Coronary artery (tissue), 2 donors: ENCODE measurements at regions not wholly inside any gene's neighbourhood (a gene's known extent, or its start where the extent isn't known, plus 50 kb on each side); places are given as distances from the start of the nearest gene placed in this dataset.
A peak's percentile ranks its signal among the peaks of the same experiment; 100 is the strongest.

Source experiments
- DNase-seq: peaks from one replicate; pipeline ENCODE4 v3.0.0-alpha.2; 2017; ENCODE audit warnings: low spot score
- H3K27ac ChIP-seq, 2 donors: fragments of 200-600 bp; sonication (generic); one replicate each; pipeline ENCODE4 v1.5.1; 2016 to 2019
- H3K4me3 ChIP-seq: fragments of 200-600 bp; sonication (generic); 2 replicates; pipeline ENCODE4 v1.5.1; 2016; ENCODE audit warnings: mild to moderate bottlenecking, moderate library complexity
- TF ChIP-seq, protein P1 (sequence below): fragments of 200-600 bp; sonication (generic); IDR thresholded peaks from one replicate; pipeline ENCODE4 v1.5.1; 2019; ENCODE audit warnings: antibody characterized with exemption

DNA sequence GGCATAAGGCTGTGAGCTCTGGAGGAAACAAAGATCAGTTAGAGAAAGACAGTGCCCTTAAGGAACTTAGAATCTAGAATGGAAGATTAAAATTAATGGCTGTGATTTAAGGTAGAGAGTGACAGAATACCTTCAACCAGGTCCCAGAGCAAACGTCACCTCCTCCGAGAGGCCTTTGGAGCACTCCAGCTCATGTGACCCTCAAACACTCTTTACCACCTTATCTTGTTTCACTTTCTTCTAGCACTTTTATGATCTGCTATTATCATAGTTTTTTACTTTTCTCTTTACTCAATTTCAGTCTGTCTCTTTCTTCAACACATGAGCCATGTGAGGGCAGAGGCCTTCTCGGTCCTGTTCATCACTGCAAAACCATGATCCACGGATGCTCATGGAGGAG is 187.0 kb downstream of the SMIM20 start:
- TF ChIP-seq, protein P1, sequence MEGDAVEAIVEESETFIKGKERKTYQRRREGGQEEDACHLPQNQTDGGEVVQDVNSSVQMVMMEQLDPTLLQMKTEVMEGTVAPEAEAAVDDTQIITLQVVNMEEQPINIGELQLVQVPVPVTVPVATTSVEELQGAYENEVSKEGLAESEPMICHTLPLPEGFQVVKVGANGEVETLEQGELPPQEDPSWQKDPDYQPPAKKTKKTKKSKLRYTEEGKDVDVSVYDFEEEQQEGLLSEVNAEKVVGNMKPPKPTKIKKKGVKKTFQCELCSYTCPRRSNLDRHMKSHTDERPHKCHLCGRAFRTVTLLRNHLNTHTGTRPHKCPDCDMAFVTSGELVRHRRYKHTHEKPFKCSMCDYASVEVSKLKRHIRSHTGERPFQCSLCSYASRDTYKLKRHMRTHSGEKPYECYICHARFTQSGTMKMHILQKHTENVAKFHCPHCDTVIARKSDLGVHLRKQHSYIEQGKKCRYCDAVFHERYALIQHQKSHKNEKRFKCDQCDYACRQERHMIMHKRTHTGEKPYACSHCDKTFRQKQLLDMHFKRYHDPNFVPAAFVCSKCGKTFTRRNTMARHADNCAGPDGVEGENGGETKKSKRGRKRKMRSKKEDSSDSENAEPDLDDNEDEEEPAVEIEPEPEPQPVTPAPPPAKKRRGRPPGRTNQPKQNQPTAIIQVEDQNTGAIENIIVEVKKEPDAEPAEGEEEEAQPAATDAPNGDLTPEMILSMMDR, result no peak

DNA sequence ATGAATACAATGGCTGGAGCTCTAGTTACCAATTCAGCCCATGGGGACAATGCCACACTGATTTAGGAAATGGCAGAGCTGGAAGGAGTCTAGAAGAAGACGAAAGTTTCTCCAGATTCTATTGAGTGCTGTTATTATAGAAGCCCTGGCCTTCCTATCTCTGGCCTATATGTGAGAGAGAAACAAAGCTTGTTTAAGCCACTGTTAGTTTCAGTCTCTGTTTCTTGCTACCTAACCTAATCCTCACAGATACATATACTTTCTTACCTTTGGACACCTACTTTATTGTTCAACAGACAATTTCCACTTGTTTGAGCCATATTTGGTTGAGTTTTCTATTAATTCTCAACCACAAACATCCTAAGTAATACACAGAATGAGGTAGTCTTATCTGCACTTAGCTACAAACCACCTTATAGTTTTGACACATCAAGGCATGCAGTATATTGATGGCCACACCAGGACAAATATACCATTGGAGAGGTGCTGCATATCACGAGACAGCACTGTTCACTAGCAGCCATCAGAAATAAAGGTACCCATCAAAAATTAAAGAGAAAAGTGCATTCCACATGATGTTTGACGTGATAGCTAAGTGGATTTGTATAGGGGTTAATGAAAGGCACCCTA is 190.2 kb downstream of the SMIM20 start:
- Histone ChIP-seq H3K27ac (no peak overlapping the region), H3K4me3 (no peak overlapping the region)
- DNase-seq, result no peak
- TF ChIP-seq, protein P1, result no peak

More for the DNA sequence above, 187.0 kb downstream of the SMIM20 start:
- H3K27ac ChIP-seq, result no peak overlapping the region
- DNase-seq, result no peak
- H3K4me3 ChIP-seq, result no peak overlapping the region

DNA sequence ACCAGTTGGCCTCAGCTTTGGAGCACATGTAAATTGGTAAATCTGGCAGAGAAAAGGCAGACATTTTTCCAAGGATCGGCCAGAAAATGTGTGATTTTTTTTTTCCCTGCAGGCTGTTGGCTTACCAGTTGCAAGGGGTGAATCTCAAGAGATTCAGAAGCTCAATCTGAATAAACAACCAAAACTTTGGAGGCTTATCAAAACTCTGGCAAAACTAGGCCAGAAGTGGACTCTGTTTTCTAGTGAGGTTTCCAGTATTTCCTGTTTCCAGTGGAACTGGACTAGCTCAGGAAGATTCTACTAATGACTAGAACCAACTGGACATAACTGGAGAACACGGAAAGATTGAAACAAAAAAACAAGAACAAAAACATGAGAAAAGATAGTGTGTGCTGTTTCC is 191.3 kb downstream of the SMIM20 start:
- no peak for DNase-seq
- Histone ChIP-seq H3K27ac (peak overlapping the region in 1 of 2 donors; percentile 31), H3K4me3 (no peak overlapping the region)
- TF ChIP-seq, protein P1, result no peak

DNA sequence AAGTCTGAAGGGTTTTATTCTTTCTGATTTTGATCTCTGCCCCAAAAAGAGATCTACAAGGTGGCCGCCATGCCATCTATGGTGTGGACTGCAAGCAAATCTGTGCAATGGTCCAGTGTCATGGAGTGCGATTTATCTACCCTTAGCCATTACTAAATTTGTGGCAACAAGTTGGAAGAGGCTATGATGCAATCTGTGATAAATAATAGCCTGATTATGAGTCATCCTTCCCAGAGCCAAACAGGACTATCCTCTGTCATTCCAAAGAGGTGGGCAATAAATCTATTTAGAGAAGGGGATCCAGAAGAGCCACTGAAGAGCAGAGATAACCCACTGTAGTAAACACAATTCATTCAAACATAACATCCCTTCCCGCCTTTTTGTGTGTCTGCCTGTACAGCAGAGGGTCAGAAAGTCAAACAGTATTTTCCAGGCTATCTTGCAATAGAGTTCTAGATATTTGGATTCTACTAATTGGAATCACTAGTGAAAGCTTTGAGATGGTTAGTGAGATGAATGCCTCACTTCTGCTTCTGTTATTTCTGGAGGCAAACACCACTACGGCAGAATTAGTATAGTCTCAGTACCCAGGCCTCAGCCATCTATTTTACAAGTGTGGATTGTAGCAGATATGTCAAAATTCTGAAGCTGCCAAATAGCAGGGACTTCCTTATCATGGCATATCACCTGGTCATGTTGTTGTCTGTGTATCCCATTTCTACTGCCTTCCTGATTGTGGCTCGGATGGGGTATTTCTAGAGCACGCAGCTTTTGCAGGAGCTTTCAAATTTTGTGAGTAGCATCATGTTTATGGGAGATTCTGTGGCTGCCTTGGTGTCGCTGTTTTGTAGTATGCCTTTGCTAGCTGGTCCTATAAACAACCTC is 192.0 kb downstream of the SMIM20 start:
- TF ChIP-seq, protein P1, result no peak
- Histone ChIP-seq H3K4me3 (no peak overlapping the region), H3K27ac (peak overlapping the region in 1 of 2 donors; percentile 31)
- no peak for DNase-seq

DNA sequence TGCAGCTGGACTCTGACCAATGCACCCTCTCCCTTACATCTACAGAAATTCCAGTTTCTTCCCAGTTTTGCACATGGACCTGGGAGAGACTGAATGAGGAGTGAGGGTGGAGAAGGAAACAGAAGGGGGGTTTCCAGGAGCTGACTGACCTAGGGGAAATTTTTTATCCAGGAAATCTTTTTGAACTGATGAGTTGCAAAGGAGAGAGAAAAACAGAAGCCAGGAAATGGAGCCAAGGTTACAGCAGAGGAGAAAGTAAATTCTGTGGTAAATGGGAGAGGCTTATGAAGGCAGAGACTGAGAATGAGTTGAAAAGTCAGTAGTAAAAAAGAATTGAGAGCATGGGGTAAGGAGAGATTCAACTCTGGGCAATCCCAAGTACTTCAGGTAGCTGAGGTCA is 192.8 kb downstream of the SMIM20 start:
- TF ChIP-seq, protein P1, result no peak
- Histone ChIP-seq H3K4me3 (no peak overlapping the region), H3K27ac (no peak overlapping the region)
- no peak for DNase-seq

DNA sequence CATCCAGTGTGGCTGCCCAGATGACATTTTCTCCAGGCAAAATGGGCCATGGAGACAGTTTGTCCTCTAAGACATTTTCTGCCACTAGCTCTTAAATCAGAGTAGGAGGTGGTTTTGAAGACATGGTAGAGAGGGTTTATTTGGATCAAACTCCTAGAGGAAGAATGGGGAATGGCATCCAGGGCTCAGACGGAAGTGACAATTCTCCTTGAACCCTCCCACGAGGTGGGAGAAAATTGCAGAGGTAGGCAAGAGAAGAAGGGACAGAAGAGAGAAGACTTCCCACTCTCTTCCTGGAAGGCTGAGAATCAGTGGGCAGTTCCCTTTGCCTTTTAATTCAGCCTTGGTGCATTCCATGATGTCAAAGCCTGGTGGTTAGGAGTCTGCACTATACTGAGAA is 194.0 kb downstream of the SMIM20 start:
- TF ChIP-seq, protein P1, result no peak
- no peak for DNase-seq
- no peak overlapping the region for H3K27ac ChIP-seq

More for the DNA sequence above, 194.0 kb downstream of the SMIM20 start:
- H3K4me3 ChIP-seq, result no peak overlapping the region
